OCI-M2 (cell line): ENCODE measurements at regions not wholly inside any gene's neighbourhood (a gene's known extent, or its start where the extent isn't known, plus 50 kb on each side); places are given as distances from the start of the nearest gene placed in this dataset.

Experiments used
- DNase-seq: peaks from one replicate; lab custom pipeline; 2025; ENCODE audit not compliant: unreplicated experiment; lab: John Stamatoyannopoulos, UW

- no peak for DNase-seq
Measured at GRCh38 chr12:17550011-17550410, 540.0 kb downstream of the RERGL start.

DNA sequence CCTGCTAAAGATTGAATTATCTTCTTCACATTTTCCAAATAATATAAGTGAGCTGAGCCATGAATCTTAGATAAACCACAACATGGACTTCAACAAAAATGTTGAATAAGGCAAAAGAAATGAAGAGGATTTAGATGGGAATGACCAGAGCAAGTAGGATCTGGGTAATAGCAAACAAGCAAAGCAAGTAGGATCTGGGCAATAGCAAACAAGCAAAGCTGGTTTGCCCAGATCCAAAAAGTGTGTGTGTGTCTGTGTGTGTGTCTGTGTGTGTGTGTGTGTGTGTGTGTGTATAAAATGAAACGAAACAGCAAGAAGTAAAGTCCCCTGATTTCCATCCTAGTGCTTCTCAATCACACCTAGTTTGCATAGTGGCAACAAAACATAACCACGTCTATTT lies 549.1 kb downstream of the RERGL start:
- DNase-seq: no peak

GRCh38 chr12:17528394-17528793 lies 561.6 kb downstream of the RERGL start:
- DNase-seq: no peak

GRCh38 chr12:17527021-17527420 lies 563.0 kb downstream of the RERGL start:
- DNase-seq: no peak

DNA sequence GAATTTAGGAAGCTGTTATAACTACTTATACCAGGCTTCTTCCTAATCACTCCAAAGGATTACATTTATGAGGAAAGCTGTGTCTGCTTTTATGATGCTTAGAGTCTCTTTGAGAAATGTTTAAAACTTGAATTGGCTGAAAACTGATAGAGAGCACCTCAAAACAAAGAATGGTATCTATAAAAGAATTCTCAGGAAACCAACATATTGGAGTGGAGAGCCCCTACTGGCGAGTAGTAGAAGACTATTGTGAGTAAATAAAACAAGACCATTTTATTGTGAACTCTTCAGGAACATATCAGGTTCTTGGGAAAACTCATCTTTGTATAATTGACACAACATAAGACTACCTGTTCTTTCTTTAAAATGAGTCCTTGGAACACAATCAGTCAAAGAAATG lies 578.6 kb downstream of the RERGL start:
- no peak for DNase-seq

GRCh38 chr12:17507336-17507735 lies 582.7 kb downstream of the RERGL start:
- DNase-seq: no peak

DNA sequence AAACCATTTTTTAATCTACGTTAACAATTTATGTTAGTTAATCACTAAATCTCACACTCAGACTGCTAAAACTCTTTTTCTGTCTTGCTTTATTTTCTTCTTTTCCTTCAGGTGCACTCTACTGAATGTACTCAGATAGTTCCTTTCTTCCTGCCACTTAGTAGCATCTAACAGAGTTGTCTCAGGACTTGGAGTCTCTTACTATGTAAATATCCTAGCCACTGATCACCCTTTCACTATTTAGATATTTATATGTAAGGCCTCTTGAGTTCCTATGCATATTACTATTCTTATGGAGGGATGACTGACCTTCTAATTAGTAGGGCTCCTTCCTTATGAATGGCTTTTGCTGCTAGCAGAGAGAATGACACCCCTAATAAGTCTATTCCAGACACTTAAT lies 586.3 kb downstream of the RERGL start:
- DNase-seq: no peak

- DNase-seq: no peak
Measured at GRCh38 chr12:17489452-17489851, 600.5 kb downstream of the RERGL start.

- no peak for DNase-seq
Measured at GRCh38 chr12:17478908-17479673, 610.9 kb downstream of the RERGL start.

GRCh38 chr12:17470460-17470859 lies 619.5 kb downstream of the RERGL start:
- no peak for DNase-seq

- DNase-seq: no peak
Measured at GRCh38 chr12:17459214-17459613, 630.8 kb downstream of the RERGL start.

DNA sequence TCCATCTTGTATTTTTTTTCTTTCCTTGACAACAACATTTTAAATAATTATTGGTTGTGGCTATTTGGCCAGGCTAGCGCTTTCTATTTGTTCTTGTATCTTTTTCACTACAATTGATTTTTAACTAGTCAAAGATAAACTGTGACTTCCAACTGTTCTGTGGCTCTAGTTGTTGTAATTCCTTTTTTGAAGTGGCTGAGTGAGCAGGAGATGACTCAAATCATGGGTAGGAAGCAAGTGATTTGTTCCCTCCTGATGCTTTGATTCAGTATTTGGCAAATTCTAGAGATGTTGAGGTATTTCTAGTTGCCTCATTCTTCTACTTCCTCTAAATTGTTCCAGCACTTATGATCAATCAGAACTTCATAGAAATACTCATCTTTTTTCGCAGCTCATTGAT lies 633.5 kb downstream of the RERGL start:
- no peak for DNase-seq

GRCh38 chr12:17438141-17438540 lies 651.9 kb downstream of the RERGL start:
- no peak for DNase-seq

GRCh38 chr12:17416748-17417147 lies 673.2 kb downstream of the RERGL start:
- no peak for DNase-seq

- no peak for DNase-seq
Measured at GRCh38 chr12:17414596-17414995, 675.4 kb downstream of the RERGL start.

- DNase-seq: no peak
Measured at GRCh38 chr12:17411662-17412061, 678.3 kb downstream of the RERGL start.

DNA sequence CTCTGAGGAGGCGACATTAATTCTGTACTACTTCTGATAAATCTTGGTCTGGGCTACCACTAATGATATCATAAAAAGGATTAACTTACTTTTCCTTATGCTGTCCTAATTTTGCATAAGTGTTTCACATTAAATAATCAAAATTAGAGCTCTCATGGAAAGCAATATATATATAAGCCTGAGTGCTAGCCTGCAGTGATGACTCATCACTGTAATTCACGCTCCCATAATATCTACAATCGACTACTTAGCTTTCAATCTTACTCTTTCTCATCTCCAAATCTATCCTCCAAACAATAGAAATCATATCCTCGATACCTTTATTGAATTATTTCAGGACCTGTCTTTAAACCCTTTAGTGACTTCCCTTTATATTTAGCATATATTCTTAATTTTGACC lies 701.3 kb downstream of the RERGL start:
- DNase-seq: no peak

- no peak for DNase-seq
Measured at GRCh38 chr12:17383321-17383720, 706.7 kb downstream of the RERGL start.

GRCh38 chr12:17381211-17381610 lies 708.8 kb downstream of the RERGL start:
- DNase-seq: no peak

DNA sequence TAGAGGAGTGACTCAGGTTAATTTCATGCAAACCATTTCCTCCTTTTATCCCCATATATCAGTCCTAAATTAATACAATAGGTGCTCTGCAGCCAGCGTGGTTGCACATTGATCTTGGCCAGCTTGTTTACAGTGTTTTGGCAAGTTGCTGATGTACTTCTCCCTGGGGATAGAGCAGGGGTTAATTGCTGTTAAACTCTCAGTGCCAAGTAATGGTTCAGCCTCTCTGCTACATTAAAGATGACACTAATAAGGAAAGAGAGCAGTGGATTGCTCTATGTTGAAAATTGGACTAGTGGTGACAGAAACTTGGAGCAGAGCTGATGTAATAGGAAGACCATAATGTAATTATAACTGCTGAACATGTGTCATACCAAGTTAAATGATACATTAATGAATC lies 717.5 kb downstream of the RERGL start:
- no peak for DNase-seq

DNA sequence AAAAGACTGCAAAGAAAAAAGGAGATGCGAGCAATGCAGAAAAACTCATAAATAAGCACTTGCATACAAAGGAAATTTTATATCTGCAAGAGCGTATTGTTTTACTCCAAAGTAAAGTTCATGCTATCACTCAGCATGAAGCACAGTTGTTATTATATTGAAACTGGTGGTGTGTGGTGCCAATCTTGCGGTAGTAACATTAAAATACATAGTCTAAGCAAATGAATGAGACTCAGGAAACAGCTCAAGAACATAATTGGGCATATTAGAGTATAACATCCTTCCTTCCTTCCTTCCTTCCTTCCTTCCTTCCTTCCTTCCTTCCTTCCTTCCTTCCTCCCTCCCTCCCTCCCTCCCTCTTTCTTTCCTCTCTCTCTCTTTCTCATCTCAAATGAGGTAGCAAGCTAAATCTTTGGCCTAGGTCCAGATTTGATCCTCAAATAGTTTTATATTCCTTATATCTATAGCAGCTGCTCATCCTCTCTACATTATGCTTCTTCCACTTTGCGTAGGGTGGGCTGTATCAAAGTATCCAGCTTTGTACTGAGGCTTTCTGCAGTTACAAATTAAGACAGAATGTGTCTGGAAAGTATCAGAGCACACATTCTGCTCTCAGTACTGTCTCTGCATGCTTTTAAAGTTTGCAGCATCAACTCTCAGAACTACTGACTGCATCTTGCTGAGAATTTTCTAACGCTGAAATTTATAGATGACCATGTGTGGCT lies 718.3 kb downstream of the RERGL start:
- no peak for DNase-seq

DNA sequence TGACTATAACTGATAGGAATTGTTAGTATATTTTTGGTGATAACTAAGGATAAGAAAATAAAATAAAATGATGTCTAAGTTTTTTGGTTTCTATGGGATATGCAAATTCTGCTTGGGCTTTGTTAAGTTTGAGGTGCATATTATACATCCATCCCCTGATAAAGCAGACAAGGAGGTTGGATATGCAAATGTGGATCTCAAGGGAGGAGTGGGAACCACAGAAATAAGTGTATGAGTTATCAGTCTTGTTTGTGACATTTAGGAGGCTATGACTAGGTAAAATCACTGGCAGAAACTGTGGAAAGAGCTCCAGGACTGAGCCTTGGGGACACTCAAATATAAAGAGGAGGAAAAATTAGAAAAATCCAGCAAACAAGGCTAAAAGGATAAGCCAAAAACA lies 719.4 kb downstream of the RERGL start:
- DNase-seq: no peak

DNA sequence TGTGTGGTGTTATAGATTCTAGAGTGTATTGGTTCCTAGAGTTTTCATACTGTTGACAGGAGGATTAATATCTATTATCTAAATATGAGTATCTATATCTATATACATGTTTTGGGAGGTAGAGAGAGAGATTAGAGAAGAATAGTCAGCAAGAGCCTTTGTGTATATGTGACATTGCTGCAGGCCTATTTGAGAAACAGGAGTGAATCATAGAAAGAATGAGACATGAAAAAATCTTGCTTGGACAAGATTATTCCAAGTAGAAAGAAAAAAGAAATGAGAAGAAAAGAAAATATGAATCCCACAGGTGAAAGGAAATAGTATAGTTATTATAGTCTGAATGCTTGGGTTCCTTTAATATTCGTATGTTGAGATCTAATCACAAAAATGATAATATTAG lies 720.4 kb downstream of the RERGL start:
- DNase-seq: no peak
